GM18951 (cell line): ENCODE measurements at regions not wholly inside any gene's neighbourhood (a gene's known extent, or its start where the extent isn't known, plus 50 kb on each side); places are given as distances from the start of the nearest gene placed in this dataset.

Source experiments
- POLR2A ChIP-seq: IDR thresholded peaks from 4 replicates; pipeline ENCODE4 v1.6.1; 2011; ENCODE audit warnings: mild to moderate bottlenecking; ENCODE audit not compliant: insufficient read length, insufficient read depth; ENCODE audit errors: extremely low read depth
- in situ Hi-C: fragments of 300-500 bp; cut with MboI; formaldehyde crosslinking; loops from one replicate; pipeline ENCODE4 v1.12.0; 2022; ENCODE audit warnings: low sequenced_read_pairs, mixed read lengths, inconsistent platforms; ENCODE audit not compliant: unreplicated experiment

DNA sequence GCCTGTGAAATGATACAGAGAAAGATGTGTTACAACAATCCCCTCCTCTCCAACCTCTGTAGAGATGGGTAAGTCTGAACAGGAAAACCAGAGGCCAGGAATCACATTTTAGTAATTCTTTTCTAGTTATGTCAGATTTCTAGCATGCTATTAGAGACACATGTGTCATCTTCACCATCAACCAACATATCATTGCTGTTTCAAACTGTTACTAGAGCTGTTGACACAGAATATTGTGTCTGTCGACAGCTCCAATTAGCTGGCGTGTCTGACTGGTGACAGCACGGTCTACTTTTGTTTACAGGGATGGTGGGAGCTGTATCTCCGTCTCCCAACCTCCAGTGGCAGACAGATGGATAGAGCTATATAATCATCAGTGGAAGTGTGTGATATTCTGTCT lies 393.2 kb downstream of the SOX2 start:
- no peak for TF ChIP-seq POLR2A
- in situ Hi-C loops: no loop called here

DNA sequence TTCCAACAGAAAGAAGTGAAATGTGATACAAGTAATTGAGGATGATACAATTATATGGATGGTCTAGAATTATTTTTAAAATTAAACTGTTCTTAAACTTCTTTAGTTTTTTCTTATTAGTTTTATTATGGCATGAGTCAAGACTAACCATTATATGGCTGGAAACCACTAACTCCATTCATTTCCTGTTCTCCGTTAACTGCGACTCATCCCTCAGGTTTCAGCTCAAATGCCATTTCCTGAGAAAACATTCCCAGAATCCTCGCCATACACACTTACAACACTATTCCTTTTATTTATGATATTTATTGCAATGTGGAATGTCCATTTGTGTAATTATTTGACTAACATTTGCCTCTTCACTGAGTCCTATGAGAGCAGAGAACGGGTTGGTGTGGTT lies 394.1 kb downstream of the SOX2 start:
- in situ Hi-C loops: no loop called here
- no peak for TF ChIP-seq POLR2A

DNA sequence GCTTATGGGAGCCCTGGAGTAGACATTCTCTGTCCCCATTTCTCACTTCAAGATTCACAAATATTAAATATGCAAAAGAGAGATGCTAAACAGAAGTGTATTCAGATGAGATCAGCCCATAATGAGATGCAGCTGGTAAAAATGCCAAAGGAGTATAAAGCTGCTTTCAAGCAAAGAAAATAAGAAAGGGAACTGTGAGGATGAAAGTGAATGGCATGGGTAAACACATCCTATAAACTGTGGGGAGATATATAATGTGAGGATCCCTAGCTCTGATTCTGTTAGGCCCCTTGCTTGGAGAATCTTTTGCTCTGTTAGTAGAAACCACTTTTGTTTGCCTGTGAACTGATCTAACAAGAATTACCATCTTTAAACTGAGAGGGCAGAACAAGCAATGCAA lies 396.6 kb downstream of the SOX2 start:
- no peak for TF ChIP-seq POLR2A
- in situ Hi-C loops: no loop called here

DNA sequence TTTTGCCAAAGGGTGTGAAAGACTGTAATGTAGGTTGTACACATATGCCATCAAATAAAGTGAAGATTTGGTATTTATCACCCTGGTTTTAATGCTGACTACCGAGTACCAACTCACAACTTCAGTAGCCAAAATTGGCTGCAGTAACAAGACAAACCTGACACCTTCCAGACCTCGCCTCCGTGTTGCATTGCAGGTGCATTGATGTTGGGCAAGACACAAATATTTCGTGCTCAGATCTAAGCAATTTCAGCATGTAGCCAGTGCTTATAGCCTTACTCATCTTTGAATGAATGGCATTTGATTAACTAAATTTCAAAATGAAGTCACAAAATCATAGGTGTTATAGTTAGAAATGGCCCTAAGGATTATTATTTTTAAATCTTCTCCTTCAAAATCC lies 400.2 kb downstream of the SOX2 start:
- TF ChIP-seq POLR2A: no peak
- in situ Hi-C loops: no loop called here

DNA sequence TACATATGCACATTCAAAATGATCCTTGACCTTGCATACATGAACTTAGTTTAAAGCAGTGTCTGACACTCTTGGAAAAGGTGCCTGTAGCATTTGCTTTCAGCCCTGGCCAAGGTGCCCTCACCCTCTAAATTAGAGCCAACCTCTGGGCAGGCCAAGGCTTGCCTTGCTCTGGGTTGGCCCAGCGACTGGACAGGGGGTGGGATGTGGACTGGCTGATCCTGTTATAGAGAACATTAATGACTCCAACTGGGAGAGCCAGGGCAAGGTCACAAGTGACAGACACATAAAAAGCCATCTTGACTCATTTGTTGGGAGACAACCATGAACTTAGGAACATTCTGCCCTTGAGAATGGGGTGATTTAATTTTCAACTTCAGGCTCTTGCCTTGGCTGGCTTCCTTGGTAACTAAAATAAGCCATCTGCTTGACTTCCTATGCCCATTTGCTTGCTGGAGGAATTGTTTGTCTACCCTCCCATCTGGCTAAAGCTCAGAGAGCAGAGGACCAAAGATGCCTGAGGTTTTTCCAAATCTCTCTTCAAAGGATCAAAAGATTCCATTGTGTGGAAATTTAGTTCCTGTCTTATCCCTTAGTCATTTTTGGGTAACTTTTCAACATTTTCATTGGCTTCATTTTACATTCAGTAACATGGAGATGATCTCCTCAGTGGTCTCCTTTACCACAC lies 403.7 kb downstream of the SOX2 start:
- TF ChIP-seq POLR2A: no peak
- in situ Hi-C loops: no loop called here

DNA sequence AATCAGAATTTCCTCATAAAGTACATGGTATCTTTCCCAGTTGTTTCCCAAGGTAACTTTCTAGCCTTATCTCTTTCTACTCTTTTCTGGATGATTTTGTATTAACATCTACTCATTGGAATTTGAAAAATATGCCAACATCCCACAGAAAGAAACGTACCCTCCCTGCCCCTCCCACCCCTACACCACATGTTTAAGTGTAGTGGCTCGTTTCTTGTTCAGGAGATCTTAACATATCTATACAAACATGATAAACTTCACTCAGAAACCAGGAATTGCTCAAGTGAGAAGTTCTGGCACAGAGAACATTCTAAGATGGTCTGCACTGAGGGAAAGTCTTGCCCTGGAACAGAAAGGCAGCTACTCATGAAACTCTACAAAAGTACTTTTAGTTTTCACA lies 404.7 kb downstream of the SOX2 start:
- TF ChIP-seq POLR2A: no peak
- in situ Hi-C loops: no loop called here

DNA sequence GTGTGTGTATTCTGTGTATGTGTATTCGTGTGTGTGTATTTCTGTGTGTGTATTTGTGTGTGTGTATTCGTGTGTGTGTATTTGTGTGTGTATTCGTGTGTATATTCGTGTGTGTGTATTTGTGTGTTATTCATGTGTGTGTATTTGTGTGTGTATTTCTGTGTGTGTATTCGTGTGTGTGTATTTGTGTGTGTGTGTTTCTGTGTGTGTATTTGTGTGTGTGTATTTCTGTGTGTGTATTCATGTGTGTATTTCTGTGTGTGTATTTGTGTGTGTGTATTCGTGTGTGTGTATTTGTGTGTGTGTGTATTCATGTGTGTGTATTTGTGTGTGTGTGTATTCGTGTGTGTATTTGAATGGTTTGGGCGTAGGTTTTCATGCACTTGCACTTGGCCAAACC lies 405.4 kb downstream of the SOX2 start:
- TF ChIP-seq POLR2A: no peak
- in situ Hi-C loops: no loop called here

DNA sequence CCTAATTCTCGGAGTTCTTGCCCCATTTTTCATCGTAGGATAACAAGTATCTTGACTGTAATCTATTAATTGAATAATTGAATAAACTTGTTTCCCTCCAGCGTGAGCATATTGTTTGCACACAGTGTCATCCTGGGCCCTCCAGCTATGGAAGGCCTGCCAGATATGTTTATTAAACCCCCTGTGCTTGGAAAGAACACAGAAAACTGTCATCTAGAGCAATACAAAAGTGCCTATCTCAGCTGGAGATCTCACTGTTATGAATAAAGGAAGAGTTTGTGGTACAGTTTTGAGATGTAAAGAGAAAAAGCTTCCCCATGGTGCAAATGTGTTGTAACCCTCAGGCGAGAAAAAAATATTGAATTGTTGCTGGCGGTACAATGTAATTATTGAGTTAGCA lies 405.9 kb downstream of the SOX2 start:
- no peak for TF ChIP-seq POLR2A

DNA sequence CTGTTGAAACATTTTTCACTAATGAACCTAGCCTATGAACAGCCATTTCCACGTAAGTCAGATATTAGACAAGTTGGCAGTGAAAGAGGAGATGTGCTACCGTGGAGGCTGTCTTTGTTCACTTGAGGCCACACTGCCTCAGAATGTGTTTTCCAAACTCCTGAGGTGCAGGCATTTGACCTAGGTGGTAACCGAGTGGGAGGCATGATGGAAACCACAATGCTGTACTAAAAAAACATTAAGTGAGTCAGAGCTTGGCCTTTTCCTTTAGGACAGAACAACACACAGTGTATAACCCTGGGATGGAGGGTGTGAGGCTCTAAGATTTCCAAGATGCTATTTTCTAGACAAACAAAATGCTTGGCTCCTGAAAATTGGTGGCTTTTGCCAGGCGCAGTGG lies 406.3 kb downstream of the SOX2 start:
- no peak for TF ChIP-seq POLR2A
- in situ Hi-C loops: no loop called here

More for the DNA sequence above, 405.9 kb downstream of the SOX2 start:
- in situ Hi-C loops: no loop called here

DNA sequence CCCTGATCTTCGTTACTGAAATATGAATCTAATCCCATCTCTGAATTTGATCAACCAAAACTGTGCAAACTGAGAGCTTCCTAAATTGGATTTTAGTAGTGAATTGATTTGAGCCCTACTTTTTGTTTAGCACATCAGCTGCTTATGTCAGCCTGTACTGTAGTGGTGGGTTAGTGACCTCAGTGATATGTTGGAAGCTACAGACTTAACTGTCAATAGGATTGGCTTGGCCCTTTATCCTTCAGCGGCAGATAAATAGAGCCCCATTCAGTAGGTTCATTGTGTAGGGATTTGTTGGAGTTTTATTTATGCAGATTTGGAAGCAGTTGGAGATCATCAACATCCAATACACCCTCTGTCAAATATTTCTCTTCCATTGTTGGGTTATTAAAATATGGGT lies 409.7 kb downstream of the SOX2 start:
- in situ Hi-C loops: no loop called here
- no peak for TF ChIP-seq POLR2A

DNA sequence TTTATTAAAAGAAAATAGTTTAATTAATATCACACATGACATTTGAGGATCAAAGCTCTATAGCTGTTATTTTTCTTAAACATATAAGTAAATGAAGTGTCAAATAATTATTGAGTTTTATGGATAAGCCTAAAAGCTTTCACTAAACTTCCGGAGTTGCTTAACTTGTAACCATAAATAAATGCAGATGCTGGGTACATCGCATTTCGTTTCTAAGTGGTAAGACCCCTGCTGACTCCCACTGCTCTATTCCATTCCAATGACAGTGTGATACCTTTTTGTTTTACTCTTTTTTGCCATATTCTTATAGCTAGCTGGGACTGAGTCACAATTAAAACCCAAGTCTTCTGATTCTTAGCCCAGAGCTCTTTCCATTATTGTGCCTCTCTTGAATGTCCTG lies 411.1 kb downstream of the SOX2 start:
- no peak for TF ChIP-seq POLR2A
- in situ Hi-C loops: no loop called here

DNA sequence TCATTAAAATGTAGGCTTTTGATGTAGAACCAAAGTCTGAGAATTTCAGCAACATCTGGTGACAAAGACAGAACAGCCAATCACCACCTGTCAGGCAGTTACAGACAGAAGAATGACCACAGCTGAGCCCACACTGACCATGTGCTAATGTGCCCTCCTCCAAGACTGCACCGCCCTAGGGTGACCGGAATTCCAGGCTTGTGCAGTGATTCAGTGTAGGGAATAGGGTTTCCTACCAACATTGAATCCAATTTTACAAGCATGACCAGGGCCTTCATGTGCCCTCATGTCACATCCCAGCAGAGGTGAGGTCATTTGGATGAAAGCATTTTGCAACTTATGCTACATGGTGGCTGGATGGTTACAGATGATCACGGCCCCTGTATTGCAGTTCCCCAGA lies 412.5 kb downstream of the SOX2 start:
- in situ Hi-C loops: no loop called here
- no peak for TF ChIP-seq POLR2A

DNA sequence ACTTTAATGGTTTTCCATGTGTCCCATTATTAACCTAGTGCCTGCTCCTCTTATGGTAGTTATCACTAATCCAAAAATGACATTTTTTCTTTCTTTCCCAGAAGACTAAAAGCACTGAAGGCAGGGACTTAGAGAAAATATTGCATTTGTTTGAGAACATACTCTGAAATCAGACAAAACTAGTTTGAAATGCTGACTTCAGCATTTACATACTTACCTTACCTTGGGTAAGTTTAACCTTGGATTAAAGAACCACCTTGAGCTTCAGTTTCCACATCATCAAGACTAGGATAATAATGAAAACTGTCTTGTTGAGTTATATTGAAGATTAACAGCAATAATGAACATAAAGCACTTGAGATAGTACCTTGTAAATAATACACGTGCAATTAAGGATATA lies 413.0 kb downstream of the SOX2 start:
- in situ Hi-C loops: no loop called here
- TF ChIP-seq POLR2A: no peak

DNA sequence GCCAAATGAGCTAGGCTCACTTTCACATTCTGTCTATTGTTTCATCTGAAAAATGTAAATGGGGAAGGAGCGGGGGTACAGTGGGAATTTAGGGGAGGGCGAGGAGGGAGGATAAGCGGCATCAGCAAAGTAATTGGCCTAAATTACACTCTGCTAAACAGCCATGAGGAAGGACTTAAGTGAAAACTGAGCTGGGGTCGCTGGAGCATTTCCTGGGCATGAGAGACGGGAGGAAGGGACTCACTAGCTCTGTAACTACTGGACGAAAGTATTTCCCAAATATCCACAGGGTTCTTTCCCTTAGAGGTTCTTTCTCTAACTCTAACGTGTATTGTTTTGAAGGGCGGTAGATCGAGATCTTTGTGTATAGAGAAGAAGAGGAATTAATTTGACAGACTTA lies 418.0 kb downstream of the SOX2 start:
- in situ Hi-C loops: no loop called here
- no peak for TF ChIP-seq POLR2A

DNA sequence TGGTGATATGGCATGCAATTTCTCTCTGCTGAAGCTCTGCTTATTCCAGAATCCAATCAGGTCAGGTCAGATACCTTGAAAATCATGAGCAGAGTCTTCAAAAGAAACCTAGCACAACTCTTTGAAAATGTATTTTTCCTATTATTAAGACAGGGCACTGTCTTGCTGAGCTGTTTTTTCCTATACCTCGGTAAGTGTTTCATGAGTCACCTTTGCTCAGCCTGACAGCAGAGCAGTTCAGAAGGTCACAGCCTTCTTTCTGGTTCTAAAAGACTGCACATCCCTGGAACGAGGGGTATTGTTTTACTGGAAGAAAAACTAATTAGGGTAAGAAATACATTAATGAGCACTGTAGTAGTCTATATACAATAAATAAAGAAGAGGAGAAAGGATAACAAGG lies 422.0 kb downstream of the SOX2 start:
- TF ChIP-seq POLR2A: no peak
- in situ Hi-C loops: no loop called here

DNA sequence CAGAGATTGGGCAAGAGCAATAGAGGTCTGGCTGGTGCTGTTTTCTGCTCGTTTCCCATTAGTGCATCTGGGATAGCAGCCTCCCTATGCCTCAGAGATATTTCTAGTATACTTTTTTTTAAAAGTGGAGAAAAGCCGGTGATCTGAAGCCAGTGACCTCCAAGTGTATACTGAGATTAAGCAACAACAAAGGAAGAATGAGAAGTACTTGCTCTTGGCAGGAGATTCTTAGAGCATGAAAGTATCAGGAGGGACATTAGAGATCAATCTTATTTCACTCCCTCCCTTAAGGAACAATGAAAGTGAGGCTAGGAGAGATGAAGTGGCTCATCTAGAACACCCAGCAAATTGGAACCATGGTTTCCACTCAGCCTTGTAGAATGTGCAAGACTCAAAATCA lies 423.3 kb downstream of the SOX2 start:
- in situ Hi-C loops: no loop called here

More for the DNA sequence above, 423.3 kb downstream of the SOX2 start:
- TF ChIP-seq POLR2A: no peak
